WTC11 (cell line): ENCODE measurements at regions not wholly inside any gene's neighbourhood (a gene's known extent, or its start where the extent isn't known, plus 50 kb on each side); places are given as distances from the start of the nearest gene placed in this dataset.

Source experiments
- CREM ChIP-seq: sonication (generic); formaldehyde crosslinking; IDR thresholded peaks from 2 replicates; pipeline ENCODE4 v1.8.1; 2022; ENCODE audit warnings: mild to moderate bottlenecking, missing genetic modification reagents, moderate library complexity
- ELF4 ChIP-seq: sonication (generic); formaldehyde crosslinking; IDR thresholded peaks from 2 replicates; pipeline ENCODE4 v1.8.1; 2022; ENCODE audit warnings: low read depth, mild to moderate bottlenecking, moderate library complexity, missing genetic modification reagents
- MYBL2 ChIP-seq: sonication (generic); formaldehyde crosslinking; IDR thresholded peaks from 2 replicates; pipeline ENCODE4 v1.8.1; 2023; ENCODE audit warnings: mild to moderate bottlenecking, moderate library complexity, missing genetic modification reagents
- NR2C2 ChIP-seq: sonication (generic); formaldehyde crosslinking; IDR thresholded peaks from 2 replicates; pipeline ENCODE4 v1.8.0; 2022; ENCODE audit warnings: mild to moderate bottlenecking, missing genetic modification reagents
- SOX15 ChIP-seq: fragments of 250-450 bp; sonication (Bioruptor Pico); IDR thresholded peaks from 2 replicates; pipeline ENCODE4 v1.9.0; 2021; ENCODE audit warnings: mild to moderate bottlenecking
- SP1 ChIP-seq: sonication (generic); formaldehyde crosslinking; conservative IDR thresholded peaks from 2 replicates; pipeline ENCODE4 v1.8.1; 2022; ENCODE audit warnings: missing genetic modification reagents
- TP53 ChIP-seq: sonication (generic); formaldehyde crosslinking; IDR thresholded peaks from 2 replicates; pipeline ENCODE4 v1.8.1; 2023; ENCODE audit warnings: mild to moderate bottlenecking, missing genetic modification reagents
- TF ChIP-seq, protein P1 (sequence below): fragments of 200-600 bp; IDR thresholded peaks from 2 replicates; pipeline ENCODE4 v1.8.0; 2022; ENCODE audit warnings: antibody characterized with exemption
- TF ChIP-seq, protein P2 (sequence below): fragments of 250-450 bp; sonication (Bioruptor Pico); IDR thresholded peaks from 2 replicates; pipeline ENCODE4 v1.9.0; 2021; ENCODE audit warnings: mild to moderate bottlenecking
- TF ChIP-seq, protein P3 (sequence below): fragments of 250-450 bp; sonication (Bioruptor Pico); conservative IDR thresholded peaks from 2 replicates; pipeline ENCODE4 v1.9.0; 2021; ENCODE audit warnings: mild to moderate bottlenecking
- TF ChIP-seq, protein P4 (sequence below): sonication (generic); formaldehyde crosslinking; IDR thresholded peaks from 2 replicates; pipeline ENCODE4 v1.8.1; 2022; ENCODE audit warnings: mild to moderate bottlenecking, missing genetic modification reagents, moderate library complexity, borderline replicate concordance

DNA sequence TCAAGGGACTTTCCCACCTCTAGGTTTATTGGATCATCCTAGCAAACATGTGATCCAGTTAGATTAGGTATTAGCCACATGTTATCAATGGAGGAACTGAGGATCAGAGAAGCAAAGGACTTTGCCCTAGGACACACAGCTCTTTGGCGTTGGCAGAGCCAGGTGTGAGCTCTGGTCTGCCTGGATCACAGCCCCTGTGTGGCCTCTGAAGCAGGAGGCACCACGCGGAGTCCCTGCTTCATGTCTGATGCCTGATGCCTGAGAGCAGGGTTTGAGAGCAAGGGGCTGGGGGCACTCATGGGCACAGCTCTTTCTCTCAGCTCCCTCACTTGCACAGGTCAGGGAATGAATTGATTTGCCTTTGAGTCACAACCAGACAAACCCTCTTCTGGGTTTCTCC lies 64.7 kb upstream of the CTBP2 start:
- TF ChIP-seq, protein P1, sequence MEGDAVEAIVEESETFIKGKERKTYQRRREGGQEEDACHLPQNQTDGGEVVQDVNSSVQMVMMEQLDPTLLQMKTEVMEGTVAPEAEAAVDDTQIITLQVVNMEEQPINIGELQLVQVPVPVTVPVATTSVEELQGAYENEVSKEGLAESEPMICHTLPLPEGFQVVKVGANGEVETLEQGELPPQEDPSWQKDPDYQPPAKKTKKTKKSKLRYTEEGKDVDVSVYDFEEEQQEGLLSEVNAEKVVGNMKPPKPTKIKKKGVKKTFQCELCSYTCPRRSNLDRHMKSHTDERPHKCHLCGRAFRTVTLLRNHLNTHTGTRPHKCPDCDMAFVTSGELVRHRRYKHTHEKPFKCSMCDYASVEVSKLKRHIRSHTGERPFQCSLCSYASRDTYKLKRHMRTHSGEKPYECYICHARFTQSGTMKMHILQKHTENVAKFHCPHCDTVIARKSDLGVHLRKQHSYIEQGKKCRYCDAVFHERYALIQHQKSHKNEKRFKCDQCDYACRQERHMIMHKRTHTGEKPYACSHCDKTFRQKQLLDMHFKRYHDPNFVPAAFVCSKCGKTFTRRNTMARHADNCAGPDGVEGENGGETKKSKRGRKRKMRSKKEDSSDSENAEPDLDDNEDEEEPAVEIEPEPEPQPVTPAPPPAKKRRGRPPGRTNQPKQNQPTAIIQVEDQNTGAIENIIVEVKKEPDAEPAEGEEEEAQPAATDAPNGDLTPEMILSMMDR, result no peak
- TF ChIP-seq, protein P2, sequence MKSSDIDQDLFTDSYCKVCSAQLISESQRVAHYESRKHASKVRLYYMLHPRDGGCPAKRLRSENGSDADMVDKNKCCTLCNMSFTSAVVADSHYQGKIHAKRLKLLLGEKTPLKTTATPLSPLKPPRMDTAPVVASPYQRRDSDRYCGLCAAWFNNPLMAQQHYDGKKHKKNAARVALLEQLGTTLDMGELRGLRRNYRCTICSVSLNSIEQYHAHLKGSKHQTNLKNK, result no peak
- TF ChIP-seq TP53 (CRISPR knock-in tag) (no peak), SP1 (CRISPR knock-in tag) (no peak), NR2C2 (CRISPR knock-in tag) (no peak), CREM (no peak), MYBL2 (CRISPR knock-in tag) (no peak), SOX15 (CRISPR knock-in tag) (no peak), ELF4 (no peak)
- TF ChIP-seq, protein P3, sequence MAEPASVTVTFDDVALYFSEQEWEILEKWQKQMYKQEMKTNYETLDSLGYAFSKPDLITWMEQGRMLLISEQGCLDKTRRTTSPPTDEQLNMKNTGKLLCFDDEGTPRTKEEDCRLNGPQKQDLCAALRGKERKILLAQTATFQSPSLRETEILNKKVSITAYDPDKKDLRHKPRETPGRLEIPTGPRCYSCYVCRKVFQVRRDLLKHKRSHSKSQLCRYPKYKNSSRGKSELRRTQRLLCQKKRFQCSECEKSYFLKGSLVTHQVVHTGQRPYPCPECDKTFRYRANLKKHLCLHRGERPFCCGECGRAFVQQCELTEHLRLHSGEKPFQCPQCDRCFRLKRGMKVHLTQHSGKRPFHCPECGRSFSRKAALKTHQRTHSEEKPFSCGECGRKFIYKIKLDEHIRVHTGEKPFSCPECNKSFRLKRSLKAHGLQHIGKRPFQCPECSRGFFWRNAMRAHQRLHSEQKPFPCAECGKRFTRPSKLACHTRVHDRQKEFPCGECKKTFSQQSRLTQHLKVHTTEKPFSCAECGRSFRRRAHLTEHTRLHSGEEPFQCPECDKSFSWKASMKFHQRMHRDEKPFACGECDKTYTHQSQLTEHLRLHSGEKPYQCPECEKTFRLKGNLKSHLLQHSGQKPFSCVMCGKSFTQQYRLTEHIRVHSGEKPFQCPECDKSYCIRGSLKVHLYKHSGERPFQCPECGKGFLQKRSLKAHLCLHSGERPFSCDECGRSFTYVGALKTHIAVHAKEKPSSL (CRISPR knock-in tag), result no peak
- TF ChIP-seq, protein P4, sequence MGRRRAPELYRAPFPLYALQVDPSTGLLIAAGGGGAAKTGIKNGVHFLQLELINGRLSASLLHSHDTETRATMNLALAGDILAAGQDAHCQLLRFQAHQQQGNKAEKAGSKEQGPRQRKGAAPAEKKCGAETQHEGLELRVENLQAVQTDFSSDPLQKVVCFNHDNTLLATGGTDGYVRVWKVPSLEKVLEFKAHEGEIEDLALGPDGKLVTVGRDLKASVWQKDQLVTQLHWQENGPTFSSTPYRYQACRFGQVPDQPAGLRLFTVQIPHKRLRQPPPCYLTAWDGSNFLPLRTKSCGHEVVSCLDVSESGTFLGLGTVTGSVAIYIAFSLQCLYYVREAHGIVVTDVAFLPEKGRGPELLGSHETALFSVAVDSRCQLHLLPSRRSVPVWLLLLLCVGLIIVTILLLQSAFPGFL (CRISPR knock-in tag), result no peak
